T follicular helper cell (primary cell): ENCODE measurements at regions not wholly inside any gene's neighbourhood (a gene's known extent, or its start where the extent isn't known, plus 50 kb on each side); places are given as distances from the start of the nearest gene placed in this dataset.

Experiments used
- DNase-seq: peaks from one replicate; pipeline ENCODE4 v3.0.0-alpha.2; 2020; ENCODE audit warnings: low read depth

- no peak for DNase-seq
Measured at GRCh38 chr10:10952800-10953199, 64.9 kb upstream of the CELF2 start.

GRCh38 chr10:10956681-10957542 is 60.8 kb upstream of the CELF2 start:
- DNase-seq, result no peak

- no peak for DNase-seq
Measured at GRCh38 chr10:10958041-10958440, 59.6 kb upstream of the CELF2 start.

- no peak for DNase-seq
Measured at GRCh38 chr10:10959666-10960065, 58.0 kb upstream of the CELF2 start.

- no peak for DNase-seq
Measured at GRCh38 chr10:10960534-10960933, 57.1 kb upstream of the CELF2 start.

GRCh38 chr10:10961072-10961471 is 56.6 kb upstream of the CELF2 start:
- DNase-seq, result no peak

- DNase-seq, result no peak
Measured at GRCh38 chr10:10967029-10967428, 50.6 kb upstream of the CELF2 start.

GRCh38 chr10:10967581-10968256 is 50.0 kb upstream of the CELF2 start:
- DNase-seq, result no peak
